H54 (cell line): ENCODE measurements at regions not wholly inside any gene's neighbourhood (a gene's known extent, or its start where the extent isn't known, plus 50 kb on each side); places are given as distances from the start of the nearest gene placed in this dataset.

ENCODE experiments used
- DNase-seq: peaks from one replicate; pipeline ENCODE4 v3.0.0; 2011; ENCODE audit warnings: low spot score, mixed read lengths; ENCODE audit not compliant: insufficient read length
- FAIRE-seq: peaks from 3 replicates; lab custom pipeline; 2011; peaks lifted over from hg19 to GRCh38; lab: Jason Lieb, UNC
- POLR2A ChIP-seq: IDR thresholded peaks from 2 replicates; pipeline ENCODE4 v1.6.1; 2011; ENCODE audit warnings: low read depth, mild to moderate bottlenecking, low read length

- no peak for FAIRE-seq
- no peak for DNase-seq
- no peak for TF ChIP-seq POLR2A
These were observed 161.4 kb upstream of the SH3BP4 start for GRCh38 chr2:234790380-234790779.

- no peak for FAIRE-seq
These were observed 162.1 kb upstream of the SH3BP4 start for GRCh38 chr2:234789556-234790325.

GRCh38 chr2:234788841-234789240 is 163.0 kb upstream of the SH3BP4 start:
- no peak for TF ChIP-seq POLR2A
- DNase-seq: no peak
- no peak for FAIRE-seq

More at GRCh38 chr2:234789556-234790325, 162.1 kb upstream of the SH3BP4 start:
- no peak for TF ChIP-seq POLR2A
- DNase-seq: no peak

GRCh38 chr2:234788381-234788780 is 163.4 kb upstream of the SH3BP4 start:
- no peak for TF ChIP-seq POLR2A
- no peak for FAIRE-seq
- DNase-seq: no peak

- no peak for DNase-seq
These were observed 164.7 kb upstream of the SH3BP4 start for GRCh38 chr2:234787114-234787513.

GRCh38 chr2:234773764-234774409 is 177.9 kb upstream of the SH3BP4 start:
- no peak for DNase-seq
- TF ChIP-seq POLR2A: no peak
- FAIRE-seq: no peak

More at GRCh38 chr2:234787114-234787513, 164.7 kb upstream of the SH3BP4 start:
- TF ChIP-seq POLR2A: no peak
- FAIRE-seq: no peak

GRCh38 chr2:234773129-234773528 is 178.7 kb upstream of the SH3BP4 start:
- DNase-seq (no peak), FAIRE-seq (no peak)
- TF ChIP-seq POLR2A: no peak

- TF ChIP-seq POLR2A: no peak
- DNase-seq: no peak
- FAIRE-seq: no peak
These were observed 179.1 kb upstream of the SH3BP4 start for GRCh38 chr2:234772733-234773060.

- DNase-seq (peak; percentile 23), FAIRE-seq (peak; percentile 6)
- TF ChIP-seq POLR2A: no peak
These were observed 179.7 kb upstream of the SH3BP4 start for GRCh38 chr2:234771980-234772732.

- DNase-seq (no peak), FAIRE-seq (no peak)
- TF ChIP-seq POLR2A: no peak
These were observed 180.6 kb upstream of the SH3BP4 start for GRCh38 chr2:234771176-234771575.

- DNase-seq: no peak
- FAIRE-seq: no peak
- no peak for TF ChIP-seq POLR2A
These were observed 181.1 kb upstream of the SH3BP4 start for GRCh38 chr2:234770715-234771141.

- no peak for DNase-seq
- no peak for TF ChIP-seq POLR2A
- no peak for FAIRE-seq
These were observed 181.7 kb upstream of the SH3BP4 start for GRCh38 chr2:234770031-234770506.

- TF ChIP-seq POLR2A: no peak
- DNase-seq (no peak), FAIRE-seq (no peak)
These were observed 183.1 kb upstream of the SH3BP4 start for GRCh38 chr2:234768608-234769196.

GRCh38 chr2:234765279-234765678 is 186.5 kb upstream of the SH3BP4 start:
- no peak for DNase-seq
- TF ChIP-seq POLR2A: no peak
- no peak for FAIRE-seq

GRCh38 chr2:234764372-234764771 is 187.4 kb upstream of the SH3BP4 start:
- FAIRE-seq (no peak), DNase-seq (no peak)
- TF ChIP-seq POLR2A: no peak
